GM21576 (cell line): ENCODE measurements at regions not wholly inside any gene's neighbourhood (a gene's known extent, or its start where the extent isn't known, plus 50 kb on each side); places are given as distances from the start of the nearest gene placed in this dataset.
"Not testable (repeated sequence)": the region's sequence is repeated elsewhere in the genome, so short reads cannot be mapped to it uniquely, and the experiment has no call there.

ENCODE experiments used
- ATAC-seq: cut with Tn5 transposase; IDR thresholded peaks from one replicate; pipeline ENCODE4 v1.9.1; 2021; ENCODE audit warnings: mild to moderate bottlenecking, moderate library complexity; ENCODE audit not compliant: unreplicated experiment

DNA sequence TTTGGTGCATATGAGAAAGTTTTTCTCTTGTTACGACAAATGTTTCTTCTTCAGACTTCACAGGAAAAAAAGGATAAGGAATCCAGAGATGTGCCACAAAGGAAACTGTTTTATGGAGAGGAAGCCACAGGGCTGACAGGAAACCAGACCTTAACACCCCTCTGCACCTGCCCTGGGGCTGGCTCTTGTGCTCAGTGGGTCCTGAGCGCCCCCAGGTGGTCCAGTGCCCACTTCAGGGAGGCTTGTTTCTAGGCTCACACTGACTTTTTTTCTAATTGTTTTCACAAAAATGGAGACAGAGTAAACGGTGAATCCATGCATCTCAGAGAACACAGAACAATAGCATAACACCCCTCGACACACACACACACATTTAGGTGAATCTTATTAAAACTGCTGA is 951.2 kb downstream of the TMEM121 start:
- ATAC-seq = not testable (repeated sequence)

DNA sequence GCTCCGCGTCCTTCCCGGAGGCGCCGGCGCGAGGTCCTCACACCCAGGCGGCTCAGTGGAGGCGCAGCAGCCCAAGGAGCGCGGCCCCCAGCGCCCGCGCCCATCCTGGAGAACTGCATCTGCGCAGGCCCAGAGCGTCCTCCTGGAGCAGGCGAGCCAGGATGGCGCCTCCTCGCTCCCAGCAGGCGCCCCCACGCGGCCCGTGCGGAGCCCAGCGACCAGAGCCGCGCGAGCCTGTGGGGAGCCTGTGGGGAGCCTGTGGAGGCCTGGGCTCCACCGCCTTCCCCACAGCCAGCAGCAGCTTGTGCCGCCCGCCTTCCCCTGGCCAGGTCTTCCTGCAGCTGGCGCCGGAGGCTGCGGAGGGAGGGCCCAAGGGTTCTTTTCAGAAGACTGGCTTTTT is 953.9 kb downstream of the TMEM121 start:
- not testable (repeated sequence) for ATAC-seq

DNA sequence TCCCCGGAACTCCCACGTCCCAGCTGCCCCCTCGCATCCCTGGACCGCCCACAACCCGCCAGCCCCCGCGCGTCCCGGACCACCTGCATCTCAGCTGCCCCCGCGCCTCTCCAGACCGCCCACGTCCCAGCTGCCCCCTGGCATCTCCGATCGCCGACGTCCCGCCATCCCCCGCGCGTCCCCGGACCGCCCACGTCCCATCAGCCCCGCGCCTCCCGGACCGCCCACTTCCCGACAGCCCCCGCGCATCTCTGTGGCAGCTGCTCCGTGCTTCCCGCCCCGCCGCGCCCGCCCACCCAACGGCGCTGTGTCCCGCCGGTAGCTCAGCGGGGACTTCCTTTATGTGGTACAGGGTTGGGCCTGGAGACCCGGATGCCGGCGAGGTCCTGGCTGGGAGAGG is 955.8 kb downstream of the TMEM121 start:
- ATAC-seq = not testable (repeated sequence)

DNA sequence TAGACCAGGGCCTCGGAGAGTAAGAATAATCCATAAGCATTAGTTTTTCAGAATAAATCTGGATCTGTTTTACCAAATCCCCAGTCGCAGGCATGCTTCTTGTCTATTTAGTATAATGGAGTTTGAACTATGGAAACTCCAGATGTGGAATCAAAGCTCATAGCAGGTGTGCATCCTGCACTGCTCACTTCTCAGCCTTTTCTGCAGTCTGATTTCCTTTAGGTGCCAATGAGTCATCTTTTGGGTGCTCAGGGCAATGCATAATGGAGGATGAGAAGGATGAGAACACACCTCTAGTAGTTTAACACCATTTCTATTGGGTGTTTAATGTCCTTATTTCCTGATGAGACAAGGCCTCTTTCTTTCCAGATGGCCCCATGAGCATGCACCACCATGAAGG is 961.2 kb downstream of the TMEM121 start:
- no peak for ATAC-seq

DNA sequence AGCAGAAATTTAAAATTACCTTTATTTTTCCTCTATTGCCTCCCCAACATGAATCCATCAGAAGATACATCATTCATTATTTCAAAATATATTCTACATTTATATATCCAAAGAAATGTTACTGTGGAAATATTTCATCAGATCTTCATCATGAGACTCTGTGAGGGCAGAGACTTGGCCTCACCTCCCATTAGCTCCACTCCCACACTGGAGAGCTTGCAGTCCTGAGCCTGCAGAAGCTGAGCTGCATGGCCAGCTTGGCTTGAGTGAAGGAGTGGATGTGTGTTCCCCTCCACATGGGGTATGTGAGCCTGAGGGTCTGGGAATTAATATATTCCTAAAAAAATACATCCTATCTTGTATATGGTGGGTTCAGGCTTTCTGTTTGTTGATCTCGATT is 961.9 kb downstream of the TMEM121 start:
- no peak for ATAC-seq

DNA sequence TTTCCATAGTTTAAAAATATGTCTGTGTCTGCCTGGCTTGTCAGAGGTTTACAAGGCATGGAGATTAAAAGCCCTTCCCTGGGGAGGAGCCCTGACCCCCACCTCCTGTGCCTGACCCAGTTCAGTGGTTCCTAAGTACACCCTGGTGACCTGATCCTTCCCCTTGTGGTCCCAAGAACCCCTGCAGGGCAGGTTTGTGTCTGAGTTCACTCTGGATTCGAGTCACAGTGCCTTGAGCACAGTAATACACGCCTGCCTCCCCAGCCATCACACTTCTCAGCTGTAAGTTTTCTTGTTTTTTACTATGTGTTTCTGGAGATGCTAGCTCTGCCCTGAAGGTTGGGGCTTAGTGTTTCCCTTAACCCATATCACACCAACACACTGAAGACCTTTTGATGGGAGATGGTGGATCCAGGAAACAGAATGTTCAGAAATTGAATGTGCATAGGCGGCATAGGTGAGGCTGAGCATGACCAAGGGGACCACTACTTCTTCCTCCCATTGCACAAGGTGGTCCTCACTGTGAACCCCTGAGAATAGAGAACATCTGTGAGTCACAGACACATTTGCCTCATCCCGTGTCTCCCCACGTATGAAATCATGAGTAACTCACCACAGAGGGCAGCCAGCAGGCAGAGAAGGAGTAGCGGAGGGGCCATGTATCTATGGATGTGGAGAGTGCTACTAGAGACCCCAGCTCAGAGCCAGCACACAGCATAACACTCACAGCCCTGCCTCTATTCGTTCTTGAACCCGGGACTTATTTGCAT is 962.9 kb downstream of the TMEM121 start:
- no peak for ATAC-seq

DNA sequence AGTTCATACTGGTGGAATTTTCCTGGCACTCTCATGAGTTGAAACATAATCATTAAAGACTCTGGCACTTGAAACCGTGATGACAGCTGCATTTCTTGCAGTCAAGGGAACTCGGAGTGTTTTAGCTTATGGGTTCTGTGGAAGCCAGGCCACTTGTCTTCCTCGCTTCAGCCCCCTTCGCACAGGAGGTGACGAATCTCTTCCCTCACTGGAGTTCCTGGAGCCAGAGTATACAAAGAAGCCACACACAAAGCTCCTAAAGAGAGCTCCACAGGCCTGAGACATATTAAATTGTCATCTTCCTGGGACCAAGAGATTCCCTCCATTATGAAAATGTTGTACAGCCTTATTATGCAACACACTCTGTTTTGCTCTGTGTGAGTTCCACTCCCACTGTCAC is 964.1 kb downstream of the TMEM121 start:
- no peak for ATAC-seq

DNA sequence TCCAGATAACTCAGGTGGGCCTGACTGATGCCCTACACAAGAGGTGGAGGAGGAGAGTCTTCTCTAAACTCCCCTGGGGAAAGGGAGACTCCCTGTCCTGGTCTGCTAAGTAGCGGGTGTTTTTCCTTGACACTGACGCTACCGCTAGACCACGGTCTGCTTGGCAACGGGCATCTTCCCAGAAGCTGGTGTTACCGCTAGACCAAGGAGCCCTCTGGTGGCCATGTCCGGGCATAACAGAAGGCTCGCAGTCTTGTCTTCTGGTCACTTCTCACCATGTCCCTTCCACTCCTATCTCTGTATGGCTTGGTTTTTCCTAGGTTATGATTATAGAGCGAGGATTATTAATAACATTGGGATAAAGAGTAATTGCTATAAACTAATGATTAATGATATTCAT is 965.5 kb downstream of the TMEM121 start:
- ATAC-seq = no peak

DNA sequence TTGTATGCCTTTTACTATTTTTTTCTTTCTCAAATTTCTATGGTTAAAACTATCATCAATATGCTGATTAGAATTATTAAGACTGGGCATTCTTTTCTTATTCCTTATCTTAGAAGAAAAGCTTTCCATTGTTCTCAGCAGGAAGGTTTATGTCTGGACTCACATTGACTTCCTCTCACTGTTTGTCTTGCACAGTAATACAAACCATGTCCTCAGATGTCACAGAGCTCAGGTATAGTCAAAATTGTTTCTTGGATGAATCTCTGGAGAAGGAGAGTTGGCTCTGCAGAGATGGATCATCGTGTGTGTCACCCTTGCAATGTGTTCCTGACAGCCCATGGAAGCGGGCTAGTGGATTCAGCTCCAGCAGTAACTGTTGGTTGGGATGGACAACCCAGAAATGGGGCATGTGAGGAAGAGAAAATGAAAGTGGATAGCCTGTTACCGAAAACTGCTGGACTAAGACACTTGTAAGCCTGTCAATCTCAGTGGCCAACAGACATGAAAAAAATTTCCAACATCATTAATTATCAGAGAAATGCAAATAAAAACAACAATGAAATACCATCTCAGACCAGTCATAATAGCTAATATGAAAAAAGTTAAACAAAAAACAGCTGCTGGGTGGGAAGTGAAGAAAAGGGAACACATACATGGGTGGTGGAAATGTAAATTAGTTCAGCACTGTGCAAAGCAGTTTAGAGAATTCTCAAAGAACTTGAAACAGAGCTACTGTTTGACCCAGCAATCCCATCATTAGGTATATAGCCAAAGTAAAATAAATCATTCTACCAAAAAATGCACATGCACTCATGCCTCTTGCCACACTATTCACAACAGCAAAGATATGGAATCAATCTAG is 967.8 kb downstream of the TMEM121 start:
- no peak for ATAC-seq

DNA sequence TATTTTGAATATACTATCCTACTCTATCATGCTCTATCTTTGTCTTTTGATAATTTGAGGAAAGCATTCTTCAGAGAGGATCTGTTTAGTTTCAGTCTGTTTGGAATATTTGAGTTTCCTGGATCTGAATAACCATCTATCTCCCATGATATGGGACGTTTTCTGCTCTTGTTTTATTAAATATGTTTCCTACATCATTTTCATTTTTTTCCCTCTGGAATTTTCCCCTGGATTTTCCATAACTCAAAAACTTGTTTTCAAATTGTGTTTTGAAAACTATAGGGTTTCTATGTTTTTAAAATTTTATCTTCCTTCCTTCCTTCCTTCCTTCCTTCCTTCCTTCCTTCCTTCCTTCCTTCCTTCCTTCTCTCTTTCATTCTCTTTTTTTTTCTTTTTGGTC is 974.2 kb downstream of the TMEM121 start:
- no peak for ATAC-seq

DNA sequence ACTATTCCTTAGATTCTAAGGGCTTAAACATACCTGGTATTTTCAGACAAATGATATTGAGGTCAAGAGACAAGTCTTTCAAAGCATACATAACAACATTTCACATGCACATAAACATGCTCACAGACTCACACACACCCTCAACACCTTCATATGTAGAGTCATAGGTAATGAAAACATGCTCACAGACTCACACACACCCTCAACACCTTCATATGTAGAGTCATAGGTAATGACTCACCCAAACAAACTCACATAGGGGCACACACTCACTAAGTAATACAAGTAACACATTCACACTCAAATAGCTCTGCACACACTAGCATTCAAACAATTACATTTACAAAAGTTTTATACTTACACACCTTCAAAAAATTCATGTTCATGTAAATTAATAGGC is 975.5 kb downstream of the TMEM121 start:
- no peak for ATAC-seq

DNA sequence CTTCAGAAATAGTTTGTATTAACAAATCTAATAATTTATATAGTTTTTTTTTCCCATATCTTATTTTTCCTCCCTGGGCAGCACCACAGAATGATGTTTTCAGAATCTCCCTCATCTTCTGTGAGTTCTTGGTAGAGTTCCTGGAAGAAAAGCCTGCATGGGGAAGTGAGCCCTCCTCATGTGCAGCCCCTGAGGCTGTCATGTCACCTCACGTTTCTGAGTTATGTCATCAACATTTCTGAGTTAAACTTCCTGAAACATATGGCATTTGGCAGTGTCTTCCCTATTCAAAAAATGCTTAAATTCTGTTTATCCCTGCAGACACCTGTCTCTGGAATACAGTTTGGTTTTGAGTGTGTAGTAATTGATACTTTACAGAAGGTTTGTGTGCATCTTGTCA is 979.0 kb downstream of the TMEM121 start:
- no peak for ATAC-seq

DNA sequence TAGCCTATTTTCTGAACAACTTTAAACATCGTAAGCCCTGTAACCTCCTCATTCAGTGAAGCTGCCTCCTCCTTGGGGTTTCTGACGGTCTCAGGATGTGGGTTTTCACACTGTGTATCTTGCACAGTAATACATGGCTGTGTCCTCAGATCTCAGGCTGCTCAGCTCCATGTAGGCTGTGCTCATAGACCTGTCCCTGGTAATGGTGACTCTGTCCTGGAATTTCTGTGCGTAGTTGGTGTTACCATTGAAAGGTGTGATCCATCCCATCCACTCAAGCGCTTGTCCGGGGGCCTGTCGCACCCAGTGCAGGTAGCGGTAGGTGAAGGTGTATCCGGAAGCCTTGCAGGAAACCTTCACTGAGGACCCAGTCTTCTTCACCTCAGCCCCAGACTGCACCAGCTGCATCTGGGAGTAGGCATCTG is 980.5 kb downstream of the TMEM121 start:
- no peak for ATAC-seq

DNA sequence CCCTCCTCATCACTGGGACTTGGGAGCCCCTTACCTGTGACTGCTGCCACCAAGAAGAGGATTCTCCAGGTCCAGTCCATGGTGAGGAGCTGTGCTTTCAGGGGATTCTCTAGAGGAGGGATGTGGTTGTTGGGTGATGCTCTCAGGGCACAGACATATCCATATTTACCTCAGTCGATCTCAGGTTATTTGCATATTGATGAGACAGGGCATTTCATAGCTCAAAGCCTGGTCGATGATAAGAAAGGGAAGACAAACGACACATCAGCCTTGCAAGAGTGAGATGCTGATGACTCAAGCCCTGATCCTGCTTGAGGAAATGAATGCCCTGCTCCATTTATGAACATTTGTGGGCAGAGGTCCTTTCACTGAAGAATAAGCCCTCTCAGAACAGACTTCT is 981.0 kb downstream of the TMEM121 start:
- ATAC-seq = no peak

DNA sequence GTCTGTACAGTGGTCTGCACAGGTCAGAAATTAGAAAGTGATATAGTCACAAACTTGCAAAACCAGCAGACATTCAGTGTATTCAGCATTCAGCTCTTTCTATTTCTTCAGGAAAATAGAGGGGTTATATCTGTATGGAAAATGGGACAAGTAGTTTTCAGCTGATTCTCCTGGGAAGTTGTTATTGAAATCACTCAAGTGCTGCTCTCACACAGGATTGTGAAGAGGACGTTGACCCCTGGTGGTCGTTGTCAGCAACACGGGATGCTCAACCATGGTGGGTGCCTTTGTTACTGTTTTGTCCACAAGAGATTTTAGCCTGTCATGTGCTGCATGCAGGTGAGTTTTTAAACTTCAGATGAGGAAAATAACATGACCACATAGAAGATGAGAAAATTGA is 981.8 kb downstream of the TMEM121 start:
- ATAC-seq = no peak

DNA sequence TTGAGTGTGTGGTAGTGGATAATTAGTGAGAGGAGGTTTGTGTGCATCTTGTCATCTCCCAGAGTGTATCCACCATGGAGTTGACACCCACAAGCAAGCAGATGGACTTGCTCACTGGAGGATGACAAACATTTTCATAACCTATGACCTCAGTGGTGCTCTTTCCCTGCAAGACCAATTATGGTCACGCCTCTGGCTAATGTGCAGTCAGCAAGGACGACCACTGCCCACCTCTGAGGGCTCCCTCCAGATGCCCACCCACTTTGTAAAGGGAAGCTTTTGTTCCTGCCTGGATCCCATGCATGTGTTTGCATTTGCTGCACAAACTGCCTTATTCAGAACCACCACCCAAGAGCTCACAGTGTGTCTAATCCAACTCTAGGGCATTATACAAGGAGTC is 982.8 kb downstream of the TMEM121 start:
- ATAC-seq = no peak

DNA sequence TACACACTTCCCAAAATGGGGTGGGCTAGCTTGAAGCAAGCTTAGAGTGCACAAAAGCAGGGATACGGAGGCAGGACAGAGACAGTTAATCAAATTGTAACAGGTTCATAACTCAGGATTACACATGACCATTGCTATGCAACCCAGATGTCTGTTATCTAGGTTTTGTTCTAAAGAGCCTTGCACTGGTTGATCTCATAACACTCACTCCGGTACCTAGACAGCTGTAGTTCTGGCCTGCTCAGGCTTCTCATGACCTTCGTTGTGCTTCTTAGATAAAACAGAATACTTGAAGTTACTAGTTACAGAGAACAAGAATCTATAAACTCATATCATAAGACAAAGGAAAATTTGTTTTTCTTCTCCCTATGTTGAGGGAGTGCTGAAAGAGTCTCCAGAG is 983.4 kb downstream of the TMEM121 start:
- no peak for ATAC-seq

DNA sequence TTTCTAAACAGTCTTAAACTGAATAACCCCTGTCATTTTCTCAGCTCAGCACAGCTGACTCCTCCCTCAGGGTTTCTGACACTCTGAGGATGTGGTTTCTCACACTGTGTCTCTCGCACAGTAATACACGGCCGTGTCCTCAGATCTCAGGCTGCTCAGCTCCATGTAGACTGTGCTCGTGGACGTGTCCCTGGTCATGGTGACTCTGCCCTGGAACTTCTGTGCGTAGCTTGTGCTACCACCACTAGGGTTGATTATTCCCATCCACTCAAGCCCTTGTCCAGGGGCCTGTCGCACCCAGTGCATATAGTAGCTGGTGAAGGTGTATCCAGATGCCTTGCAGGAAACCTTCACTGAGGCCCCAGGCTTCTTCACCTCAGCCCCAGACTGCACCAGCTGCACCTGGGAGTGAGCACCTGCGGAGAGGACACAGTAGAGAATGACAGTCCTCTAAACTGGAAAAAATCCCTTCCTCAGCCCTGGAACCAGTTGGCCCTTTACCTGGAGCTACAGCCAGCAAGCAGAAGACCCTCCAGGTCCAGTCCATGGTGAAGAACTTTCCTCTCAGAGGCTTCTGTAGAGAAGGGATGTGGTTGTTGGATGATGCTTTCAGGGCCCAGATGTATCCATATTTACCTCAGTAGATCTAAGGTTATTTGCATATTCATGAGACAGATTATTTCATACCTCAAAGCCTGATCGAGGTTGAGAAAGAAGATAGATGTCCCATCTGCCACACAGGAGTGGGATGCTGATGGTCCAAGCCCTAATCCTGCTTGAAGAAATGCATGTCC is 984.8 kb downstream of the TMEM121 start:
- no peak for ATAC-seq

DNA sequence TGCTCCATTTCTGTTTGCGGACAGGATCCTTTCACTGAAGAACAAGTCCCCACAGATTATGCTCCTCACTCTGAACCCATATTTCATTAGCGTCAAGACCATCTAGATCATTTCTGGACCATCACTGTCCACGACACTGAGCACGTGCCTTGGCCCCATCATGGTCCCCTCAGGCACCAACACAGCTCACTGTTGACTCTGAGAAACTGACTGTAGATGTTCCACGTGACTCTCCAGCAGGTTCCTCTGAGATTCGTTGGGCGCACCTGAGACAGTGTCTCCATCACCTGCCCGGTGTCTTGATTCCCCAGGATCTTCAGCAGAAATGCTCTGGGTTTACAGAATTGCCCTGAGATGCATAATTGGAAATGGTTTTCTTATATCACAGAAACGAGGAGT is 985.4 kb downstream of the TMEM121 start:
- no peak for ATAC-seq

DNA sequence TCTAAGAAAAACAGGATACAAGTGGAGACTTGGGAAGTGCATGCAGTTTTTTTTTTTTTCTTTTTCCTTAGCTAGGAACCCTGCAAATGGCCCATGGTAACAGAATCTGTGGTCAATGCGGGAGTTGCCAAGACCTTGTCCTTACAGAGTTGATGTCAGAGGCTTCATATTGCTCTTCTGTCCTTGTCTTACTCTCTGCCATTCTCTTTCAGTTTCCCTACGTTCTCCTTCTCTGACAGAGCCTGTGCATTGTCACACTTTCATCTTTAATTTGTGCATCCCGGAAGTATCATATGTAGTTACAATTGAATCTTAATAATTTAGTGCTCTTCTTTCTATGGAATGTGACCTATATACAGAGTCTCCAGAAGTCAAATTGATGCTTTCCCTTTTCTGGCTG is 986.9 kb downstream of the TMEM121 start:
- no peak for ATAC-seq
